Ramos (cell line): ENCODE measurements at regions not wholly inside any gene's neighbourhood (a gene's known extent, or its start where the extent isn't known, plus 50 kb on each side); places are given as distances from the start of the nearest gene placed in this dataset.

Experiments
- in situ Hi-C: fragments of 300-500 bp; cut with MboI; formaldehyde crosslinking; loops from one replicate; pipeline ENCODE4 v1.14.3; 2022; ENCODE audit warnings: low sequenced_read_pairs; ENCODE audit not compliant: unreplicated experiment

DNA sequence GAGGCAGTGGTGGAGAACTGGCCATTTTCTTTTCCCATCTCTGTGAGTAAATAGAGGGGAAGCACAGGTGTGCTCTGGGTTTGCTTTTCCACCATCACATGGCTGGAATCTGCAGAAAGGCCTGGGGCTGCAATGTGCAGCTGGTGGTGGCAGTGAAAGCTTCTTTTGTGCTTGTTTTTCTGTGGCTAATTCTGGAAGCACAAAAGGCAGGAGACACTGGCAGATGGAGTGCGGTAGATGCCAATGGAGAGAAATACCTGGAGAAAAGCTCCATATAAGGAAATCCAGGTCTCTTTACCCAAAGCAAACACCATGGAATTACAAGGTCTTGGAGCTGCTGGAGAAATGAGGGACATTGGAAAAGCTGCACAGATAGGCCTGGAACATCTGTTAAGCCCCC lies 146.9 kb downstream of the HAPSTR1 start:
- in situ Hi-C loops, result no loop called here

GRCh38 chr16:9241177-9241576 lies 149.7 kb downstream of the HAPSTR1 start:
- in situ Hi-C loops, result no loop called here

- in situ Hi-C loops, result no loop called here
Measured at GRCh38 chr16:9248162-9248561, 156.7 kb downstream of the HAPSTR1 start.

DNA sequence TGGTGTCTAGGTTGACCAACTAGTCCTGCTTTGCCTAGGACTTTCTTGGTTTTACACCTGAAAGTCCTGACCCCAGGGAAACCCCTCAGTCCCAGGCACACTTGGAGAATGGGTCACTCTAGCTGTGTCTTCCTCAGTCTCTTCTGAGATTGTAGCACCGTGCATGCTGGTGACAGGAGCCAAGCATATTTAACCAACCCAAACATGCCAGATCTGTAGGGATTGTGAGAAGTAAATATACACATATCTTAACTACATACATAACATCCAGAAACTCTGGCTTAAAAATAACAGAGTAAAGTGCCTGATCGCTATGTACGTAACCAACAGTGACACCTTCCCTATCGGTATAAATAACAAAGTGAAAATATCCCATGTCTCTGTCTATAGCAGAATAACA lies 158.1 kb downstream of the HAPSTR1 start:
- in situ Hi-C loops, result no loop called here

- in situ Hi-C loops, result no loop called here
Measured at GRCh38 chr16:9251026-9251425, 159.6 kb downstream of the HAPSTR1 start.

DNA sequence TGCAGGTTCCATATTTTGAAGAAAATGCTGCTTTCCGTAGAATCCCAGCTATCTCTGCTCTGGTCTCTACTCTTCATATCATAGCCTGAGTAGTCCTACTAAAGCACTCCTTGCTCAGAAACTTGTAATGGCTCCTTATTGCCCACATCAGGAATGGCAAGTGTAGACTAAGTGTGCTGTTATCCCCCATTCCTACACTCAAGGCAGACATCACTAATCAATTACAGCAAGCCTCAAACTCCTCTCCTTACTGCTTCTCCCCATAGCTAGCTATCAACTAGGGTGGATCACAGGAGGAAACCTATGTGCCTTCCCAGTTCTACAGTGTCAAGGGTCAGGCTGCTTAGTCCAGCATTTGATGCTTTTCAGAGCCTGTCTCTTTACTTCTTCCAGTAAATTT lies 163.4 kb downstream of the HAPSTR1 start:
- in situ Hi-C loops, result no loop called here

DNA sequence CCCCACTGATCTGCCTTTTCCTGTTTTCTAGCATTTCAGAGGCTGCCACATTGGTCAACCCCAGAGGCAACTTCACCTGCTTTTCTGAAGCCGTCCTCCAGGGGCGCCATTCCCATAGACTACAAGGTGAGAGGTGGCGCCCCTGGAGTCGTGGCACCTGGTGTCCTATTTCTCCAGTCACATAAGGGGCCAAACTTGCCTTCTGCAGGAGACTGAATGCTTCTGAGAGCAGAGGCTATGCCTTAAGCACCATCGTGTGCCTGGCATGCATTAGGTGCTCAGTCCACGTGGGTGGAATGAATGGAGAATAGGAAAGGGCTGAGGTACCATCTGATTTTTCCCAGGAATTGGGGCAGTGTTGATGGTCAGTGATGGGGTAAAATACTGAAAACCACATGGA lies 164.8 kb downstream of the HAPSTR1 start:
- in situ Hi-C loops, result no loop called here

- in situ Hi-C loops, result no loop called here
Measured at GRCh38 chr16:9257843-9258242, 166.4 kb downstream of the HAPSTR1 start.

DNA sequence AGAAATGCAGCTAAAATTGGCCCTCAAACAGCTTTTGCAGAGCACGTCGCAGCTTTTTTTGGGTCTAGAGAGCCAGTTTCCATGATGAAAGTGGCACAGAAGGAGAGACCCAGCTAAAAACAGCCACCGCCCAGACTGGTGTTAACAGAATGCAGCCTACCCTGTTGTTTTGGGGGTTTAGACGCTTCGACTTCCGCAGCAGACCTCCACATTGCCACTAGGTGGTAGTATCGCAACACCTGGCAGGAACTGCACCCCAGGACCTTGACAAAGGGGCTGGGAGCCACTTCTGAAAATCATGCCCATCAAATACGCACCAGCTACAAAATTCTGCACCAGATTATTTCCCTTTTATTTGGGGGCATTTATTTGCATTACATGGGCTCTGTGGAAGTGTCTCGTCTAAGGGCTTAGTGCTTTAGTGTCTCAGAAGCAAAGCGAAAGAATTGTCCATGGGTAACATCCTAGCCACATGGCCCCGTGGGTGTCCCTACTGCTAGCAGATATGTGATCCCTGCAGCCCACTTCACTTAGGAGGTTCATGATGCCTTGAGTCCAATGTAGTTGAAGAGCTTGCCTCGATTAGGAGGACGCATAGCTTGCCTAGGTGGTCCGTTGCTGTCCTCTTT lies 167.1 kb downstream of the HAPSTR1 start:
- in situ Hi-C loops, result no loop called here

DNA sequence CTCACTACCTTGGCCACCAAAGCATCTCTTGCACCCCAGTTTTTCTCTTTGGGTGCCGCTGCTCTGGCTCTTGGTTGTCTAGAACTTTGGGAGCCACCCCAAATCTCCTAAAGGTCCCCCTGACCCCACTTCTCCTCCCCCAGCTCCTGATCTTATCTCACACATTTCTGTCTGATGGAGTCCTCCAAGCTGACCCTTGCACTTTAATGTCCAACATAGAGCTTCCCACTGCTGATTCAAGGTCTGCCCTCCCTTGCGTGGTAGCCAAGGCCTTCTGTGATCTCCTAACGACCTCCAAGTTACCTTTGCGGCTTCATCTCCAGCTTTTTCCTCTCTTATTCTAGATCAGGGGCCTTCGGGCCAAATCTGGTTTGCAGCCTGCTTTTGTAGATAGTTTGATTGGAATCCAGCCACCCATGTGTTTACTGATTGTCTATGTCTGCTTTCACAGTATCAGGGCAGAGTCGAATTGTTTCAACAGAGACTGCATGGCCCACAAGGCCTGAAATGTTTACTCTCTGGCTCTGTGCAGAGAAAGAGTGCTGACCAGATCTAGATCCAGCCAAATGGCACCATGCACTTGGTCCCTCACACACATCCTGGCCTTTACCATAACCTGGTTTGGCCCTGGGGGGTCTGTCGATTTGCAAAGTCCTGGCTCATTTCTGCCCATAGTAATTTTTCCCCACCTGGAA lies 168.6 kb downstream of the HAPSTR1 start:
- in situ Hi-C loops, result no loop called here

DNA sequence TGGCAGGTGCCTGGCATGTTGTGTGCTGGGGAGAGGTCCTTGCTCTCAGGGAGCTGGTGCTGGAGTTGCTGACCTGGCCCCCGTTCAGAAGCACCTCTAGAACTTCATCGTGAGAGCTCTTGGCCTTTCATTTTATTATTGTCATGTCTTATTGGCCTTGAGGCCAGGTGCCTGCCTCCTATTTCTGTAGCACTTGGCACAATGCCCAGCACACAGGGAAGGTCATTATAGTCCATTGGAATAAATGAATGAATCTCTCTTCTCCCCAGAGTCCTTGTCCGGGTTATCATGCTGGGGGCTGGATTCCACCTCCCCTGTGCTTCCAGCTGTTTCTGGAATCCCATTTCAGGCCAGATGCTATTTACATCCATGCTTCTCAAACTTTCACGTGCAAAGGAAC lies 169.2 kb downstream of the HAPSTR1 start:
- in situ Hi-C loops, result no loop called here

DNA sequence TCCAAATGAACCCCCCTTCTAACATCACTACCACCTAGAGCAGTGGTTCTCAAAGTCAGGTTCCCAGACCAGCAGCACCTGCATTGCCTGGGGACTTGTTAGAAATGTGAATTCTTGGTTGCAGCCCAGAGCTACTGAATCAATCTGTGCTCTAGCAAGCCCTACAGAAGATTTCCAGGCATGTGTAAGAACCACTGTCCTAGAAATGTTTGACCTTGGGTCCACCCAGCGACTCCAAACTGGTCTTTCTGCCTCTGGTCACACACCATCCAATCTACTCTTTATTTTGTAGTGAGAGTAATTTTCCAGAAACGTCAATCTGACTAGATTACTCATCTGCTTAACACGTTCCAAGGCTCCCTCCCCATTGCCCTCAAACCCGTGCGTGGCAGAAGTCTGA lies 169.9 kb downstream of the HAPSTR1 start:
- in situ Hi-C loops, result no loop called here

GRCh38 chr16:9262941-9263715 lies 171.7 kb downstream of the HAPSTR1 start:
- in situ Hi-C loops, result no loop called here

DNA sequence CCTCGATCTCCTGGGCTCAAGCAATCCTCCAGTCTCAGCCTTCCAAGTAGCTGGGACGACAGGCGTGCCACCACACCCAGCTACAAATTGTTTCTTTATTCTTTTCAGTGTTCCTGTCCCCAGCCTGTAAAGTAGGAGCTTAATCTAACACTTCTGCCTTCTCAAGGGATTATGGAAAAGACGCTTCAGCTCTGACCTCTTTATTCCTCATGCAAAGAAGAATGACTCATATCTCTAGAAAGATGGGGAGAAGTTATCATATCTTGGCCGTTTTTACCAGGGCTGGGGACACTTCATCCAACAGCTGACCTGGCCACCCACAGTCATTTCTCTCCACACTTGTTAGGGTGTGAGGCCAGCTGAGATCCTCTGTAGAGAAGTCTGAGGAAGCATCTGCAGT lies 172.6 kb downstream of the HAPSTR1 start:
- in situ Hi-C loops, result no loop called here

- in situ Hi-C loops, result no loop called here
Measured at GRCh38 chr16:9268446-9268845, 177.0 kb downstream of the HAPSTR1 start.

DNA sequence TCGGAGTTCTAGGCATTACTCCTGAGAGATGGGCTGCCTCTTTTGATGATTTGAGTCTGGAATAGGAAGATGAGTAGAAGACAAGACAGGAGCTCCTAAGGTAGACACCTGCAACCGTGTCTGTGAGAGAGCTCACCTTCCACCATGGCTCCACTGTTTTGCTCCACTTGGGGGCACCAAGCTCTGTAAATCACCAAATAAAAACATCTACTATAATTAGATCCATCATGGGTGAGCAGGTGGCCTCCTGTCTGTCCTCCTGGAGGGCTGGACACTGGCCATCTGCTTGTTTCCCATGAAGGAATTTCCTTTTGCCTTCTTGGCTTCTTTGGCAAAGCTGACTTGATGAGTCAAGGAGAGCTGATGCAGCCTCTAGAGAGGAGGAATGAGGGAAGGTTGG lies 179.0 kb downstream of the HAPSTR1 start:
- in situ Hi-C loops, result no loop called here

DNA sequence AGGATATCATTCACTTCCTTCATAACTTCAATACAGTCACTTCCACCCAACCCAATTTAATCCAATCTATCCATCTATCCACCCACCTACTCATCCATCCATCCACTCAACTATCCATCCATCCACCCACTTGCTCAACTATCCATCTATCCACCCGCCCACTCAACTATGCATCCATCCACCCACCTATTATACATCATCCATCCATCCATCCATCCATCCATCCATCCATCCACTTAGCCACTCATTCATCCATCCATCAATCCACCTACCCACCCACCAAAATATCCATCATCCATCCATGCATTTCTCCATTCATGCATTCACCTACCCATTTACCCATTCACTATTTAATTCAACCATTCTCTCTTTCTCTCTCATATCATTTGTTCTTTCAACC lies 179.5 kb downstream of the HAPSTR1 start:
- in situ Hi-C loops, result no loop called here

GRCh38 chr16:9271841-9272240 lies 180.4 kb downstream of the HAPSTR1 start:
- in situ Hi-C loops, result no loop called here

- in situ Hi-C loops, result no loop called here
Measured at GRCh38 chr16:9275377-9275776, 183.9 kb downstream of the HAPSTR1 start.

DNA sequence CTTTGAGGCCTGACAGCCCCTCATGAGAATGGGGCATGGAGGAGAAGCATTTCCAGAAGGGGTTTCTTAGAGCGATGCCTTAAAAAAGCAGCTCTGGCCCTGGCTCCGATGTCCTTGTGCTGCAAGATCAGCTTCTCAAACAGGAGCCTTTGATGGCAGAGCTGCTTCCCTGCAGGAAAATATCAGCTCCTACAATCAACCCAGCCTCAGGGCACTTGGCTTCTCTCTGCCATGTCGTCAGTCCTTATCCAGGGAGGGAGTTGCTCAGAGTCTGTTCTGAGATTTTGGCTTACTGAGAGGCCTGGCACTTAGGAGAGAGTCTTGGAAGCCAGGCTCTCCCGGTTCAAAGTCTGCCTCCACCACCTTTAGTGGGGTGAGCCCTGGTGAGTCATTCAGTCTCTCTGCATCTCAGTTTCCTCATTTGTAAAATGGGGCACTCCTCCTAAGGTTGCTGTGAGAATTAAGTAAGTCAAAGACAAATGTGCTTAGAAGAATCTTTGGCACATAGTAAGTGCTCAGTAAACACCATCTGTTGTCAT lies 184.4 kb downstream of the HAPSTR1 start:
- in situ Hi-C loops, result no loop called here
